SU-DHL-6 (cell line): ENCODE measurements at regions not wholly inside any gene's neighbourhood (a gene's known extent, or its start where the extent isn't known, plus 50 kb on each side); places are given as distances from the start of the nearest gene placed in this dataset.

Source experiments
- CTCF ChIP-seq: fragments of 200-600 bp; sonication (generic); IDR thresholded peaks from one replicate; pipeline ENCODE4 v1.5.1; 2017; ENCODE audit warnings: antibody characterized with exemption, mild to moderate bottlenecking, low read length, moderate library complexity; ENCODE audit not compliant: insufficient read depth, poor library complexity, severe bottlenecking
- EZH2phosphoT487 ChIP-seq: fragments of 200-600 bp; sonication (generic), shearing (Covaris generic); conservative IDR thresholded peaks from 2 replicates; pipeline ENCODE4 v1.6.1; 2018; ENCODE audit warnings: mild to moderate bottlenecking, antibody characterized with exemption, low read length, moderate library complexity, mixed read lengths

DNA sequence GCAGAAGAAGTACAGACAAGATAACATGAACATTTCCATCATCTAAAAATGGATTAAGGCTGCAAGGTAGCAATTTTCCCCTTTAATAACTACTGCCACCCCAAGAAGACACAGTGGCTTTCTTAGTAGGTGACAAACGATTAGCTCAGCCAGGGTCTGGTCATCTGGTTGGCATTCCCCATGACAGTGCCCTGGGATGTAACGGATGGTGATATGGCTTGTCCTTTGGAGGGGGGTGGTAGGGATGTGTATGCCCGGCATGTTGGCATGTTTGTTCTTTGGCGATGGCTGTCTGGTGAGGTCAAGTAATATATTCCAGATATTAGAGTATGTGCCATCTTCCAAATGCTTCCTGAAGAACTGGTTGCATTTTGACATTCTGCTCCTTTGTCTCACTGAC, 135.6 kb upstream of the ZNF536 start:
- no peak for TF ChIP-seq CTCF
- no peak for TF ChIP-seq EZH2phosphoT487
